PC-9 (cell line): ENCODE measurements at regions not wholly inside any gene's neighbourhood (a gene's known extent, or its start where the extent isn't known, plus 50 kb on each side); places are given as distances from the start of the nearest gene placed in this dataset.

Experiments used
- CTCF ChIP-seq: fragments of 200-600 bp; sonication (generic); conservative IDR thresholded peaks from 2 replicates; pipeline ENCODE4 v1.6.1; 2017; ENCODE audit warnings: mixed run types, antibody characterized with exemption, mild to moderate bottlenecking, moderate library complexity
- EZH2 ChIP-seq: fragments of 200-600 bp; sonication (generic); IDR thresholded peaks from 2 replicates; pipeline ENCODE4 v1.8.0; 2017; ENCODE audit warnings: antibody characterized with exemption, low read depth

- TF ChIP-seq CTCF: no peak
- TF ChIP-seq EZH2: no peak
Measured at GRCh38 chrX:98897191-98897590, 1512.9 kb downstream of the PCDH19 start.
